Spinal cord (tissue), 9 donors: ENCODE measurements at regions not wholly inside any gene's neighbourhood (a gene's known extent, or its start where the extent isn't known, plus 50 kb on each side); places are given as distances from the start of the nearest gene placed in this dataset.

Experiments used
- DNase-seq, 6 donors: peaks; one replicate each; pipeline versions ENCODE4 v3.0.0 to v3.0.0-alpha.2; 2013 to 2015; ENCODE audit warnings: low spot score in 6 of 6, low read depth in 4 of 6
- H3K27ac ChIP-seq: one replicate; pipeline ENCODE4 v1.5.1; 2013; ENCODE audit warnings: low read depth, low read length, control low read depth
- H3K27me3 ChIP-seq: one replicate; pipeline ENCODE4 v1.6.1; 2013; ENCODE audit warnings: low read length; ENCODE audit not compliant: control insufficient read depth, insufficient read depth
- H3K36me3 ChIP-seq: one replicate; pipeline ENCODE4 v1.6.1; 2013; ENCODE audit warnings: low read length; ENCODE audit not compliant: control insufficient read depth, insufficient read depth
- H3K4me1 ChIP-seq: one replicate; pipeline ENCODE4 v1.6.1; 2013; ENCODE audit warnings: low read length; ENCODE audit not compliant: control insufficient read depth, insufficient read depth
- H3K4me3 ChIP-seq: one replicate; pipeline ENCODE4 v1.5.1; 2013; ENCODE audit warnings: low read depth, low read length, control low read depth
- H3K9me3 ChIP-seq: one replicate; pipeline ENCODE4 v1.6.1; 2013; ENCODE audit warnings: low read length; ENCODE audit not compliant: control insufficient read depth, insufficient read depth
- WGBS: methylation state at CpG from one replicate; pipeline ENCODE4 v1.1.5; 2013; ENCODE audit warnings: missing lambda C conversion rate; ENCODE audit not compliant: insufficient coverage; 5-methylcytosine and 5-hydroxymethylcytosine counted together
- donor health status: healthy.

DNA sequence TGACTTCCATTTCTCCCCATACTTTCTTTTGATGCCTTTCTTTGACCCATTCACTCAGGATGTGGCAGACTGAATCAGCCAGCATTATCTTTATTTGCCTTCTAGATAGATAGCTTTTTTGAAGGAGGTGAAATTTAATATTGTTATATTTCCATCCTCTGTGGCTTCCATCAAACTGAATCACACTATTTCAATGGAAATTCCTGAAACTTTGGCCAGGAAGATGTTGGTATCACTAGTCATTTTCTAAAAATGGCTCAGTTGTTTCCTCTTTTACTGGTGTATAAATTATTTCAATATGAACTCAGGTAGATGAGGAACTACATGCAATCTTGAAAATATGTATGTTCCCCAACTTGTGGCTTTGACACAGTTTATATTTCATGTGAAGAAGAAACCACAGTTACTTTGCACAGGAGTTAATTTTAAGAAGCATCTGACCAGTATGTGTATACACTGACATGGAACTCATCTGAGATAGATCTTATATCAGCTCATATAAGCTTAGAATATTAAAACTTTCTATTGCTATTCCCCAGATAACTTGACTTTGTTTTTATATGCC lies 248.3 kb downstream of the CGGBP1 start:
- no peaks in the 10 kb centered on the region for H3K4me1 ChIP-seq
- no peaks in the 10 kb centered on the region for H3K9me3 ChIP-seq
- no peak for DNase-seq
- H3K27me3 ChIP-seq, result no peaks in the 10 kb centered on the region
- no peak overlapping the region for H3K27ac ChIP-seq
- no peaks in the 10 kb centered on the region for H3K36me3 ChIP-seq
- no peak overlapping the region for H3K4me3 ChIP-seq

DNA sequence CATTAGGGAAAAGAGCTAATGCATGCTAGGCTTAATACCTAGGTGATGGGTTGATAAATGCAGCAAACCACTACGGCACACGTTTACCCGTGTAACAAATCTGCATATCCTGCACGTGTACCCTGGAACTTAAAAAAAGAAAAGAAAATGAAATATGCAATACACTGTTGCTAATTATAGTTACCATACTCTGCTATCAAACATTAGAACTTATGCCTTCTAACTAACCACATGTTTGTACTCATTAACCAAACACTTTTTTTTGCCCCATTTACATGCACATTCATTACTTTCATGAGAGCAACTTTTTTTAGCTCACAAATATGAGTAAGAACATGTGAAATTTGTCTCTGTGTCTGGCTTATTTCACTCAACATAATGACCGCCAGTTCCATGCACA lies 253.1 kb downstream of the CGGBP1 start:
- WGBS, result no CpG with 5 or more reads among the region's 5 CpGs
- Histone ChIP-seq H3K4me3 (no peak overlapping the region), H3K27ac (no peak overlapping the region), H3K9me3 (no peaks in the 10 kb centered on the region), H3K27me3 (no peaks in the 10 kb centered on the region), H3K36me3 (no peaks in the 10 kb centered on the region), H3K4me1 (no peaks in the 10 kb centered on the region)
- DNase-seq, result no peak

DNA sequence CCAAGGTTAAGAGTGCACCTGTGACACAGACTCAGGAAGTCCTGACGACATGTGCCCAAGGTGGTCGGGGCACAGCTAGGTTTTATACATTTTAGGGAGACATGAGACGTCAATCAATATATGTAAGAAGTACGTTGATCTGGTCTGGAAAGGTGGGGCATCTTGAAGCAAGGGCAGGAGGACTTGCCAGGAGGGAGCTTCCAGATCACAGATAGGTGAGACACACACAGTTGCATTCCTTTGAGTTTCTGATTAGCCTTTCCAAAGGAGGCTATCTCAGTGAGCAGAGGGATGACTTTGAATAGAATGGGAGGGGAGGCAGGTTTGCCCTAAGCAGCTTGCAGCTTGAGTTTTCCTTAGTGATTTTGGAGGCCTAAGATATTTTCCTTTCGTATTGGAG lies 257.4 kb downstream of the CGGBP1 start:
- H3K9me3 ChIP-seq, result no peaks in the 10 kb centered on the region
- H3K4me3 ChIP-seq, result no peak overlapping the region
- H3K4me1 ChIP-seq, result no peaks in the 10 kb centered on the region
- DNase-seq, result no peak
- no peak overlapping the region for H3K27ac ChIP-seq
- 72% methylated on average over 4 of the region's 5 CpGs for WGBS
- no peaks in the 10 kb centered on the region for H3K27me3 ChIP-seq
- no peaks in the 10 kb centered on the region for H3K36me3 ChIP-seq

DNA sequence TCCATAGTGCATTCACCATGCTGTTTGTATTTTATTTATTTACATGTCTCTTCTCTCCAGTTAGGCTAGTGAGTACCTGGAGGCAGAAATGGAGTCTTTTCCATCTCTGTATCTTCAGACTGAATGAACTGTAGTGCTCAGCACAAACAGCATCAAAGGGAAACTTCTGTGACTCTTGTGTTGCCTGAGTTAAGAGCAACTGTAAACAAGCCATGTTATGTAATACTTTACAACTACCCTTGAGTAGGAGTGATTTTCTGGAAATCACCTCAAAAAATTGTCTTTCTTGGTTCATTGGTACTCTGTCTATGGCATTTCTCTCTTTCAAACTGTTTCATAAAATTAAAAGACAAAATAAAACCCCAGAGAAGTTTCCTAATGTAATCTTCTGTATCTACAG lies 258.3 kb downstream of the CGGBP1 start:
- DNase-seq, result no peak

DNA sequence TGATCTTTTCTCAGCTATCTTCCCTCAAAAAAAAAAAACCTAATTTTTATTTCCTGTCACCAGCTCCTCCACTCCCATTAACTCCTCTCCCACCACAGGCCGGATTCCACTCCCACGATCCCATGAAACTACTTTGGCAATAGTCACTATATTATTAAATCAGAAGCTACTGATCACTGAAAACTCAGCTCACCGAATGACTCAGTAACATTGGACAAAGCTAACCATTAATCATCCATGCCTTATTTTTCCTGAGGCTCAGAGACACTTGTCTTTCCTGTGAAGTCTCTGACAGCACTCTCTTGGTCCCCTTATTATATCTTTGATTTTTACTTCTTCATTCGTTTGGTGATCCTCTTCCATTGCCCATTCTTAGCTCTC lies 260.2 kb downstream of the CGGBP1 start:
- DNase-seq, result no peak
- H3K4me1 ChIP-seq, result no peaks in the 10 kb centered on the region
- WGBS, result 93% methylated on average over 3 of the region's 4 CpGs
- H3K36me3 ChIP-seq, result no peaks in the 10 kb centered on the region
- H3K4me3 ChIP-seq, result no peak overlapping the region
- H3K27me3 ChIP-seq, result peaks cover 3% of the 10 kb centered on the region
- no peak overlapping the region for H3K27ac ChIP-seq
- H3K9me3 ChIP-seq, result no peaks in the 10 kb centered on the region

More for the DNA sequence above, 258.3 kb downstream of the CGGBP1 start:
- no peaks in the 10 kb centered on the region for H3K4me1 ChIP-seq
- H3K27me3 ChIP-seq, result no peaks in the 10 kb centered on the region
- H3K9me3 ChIP-seq, result no peaks in the 10 kb centered on the region
- H3K36me3 ChIP-seq, result no peaks in the 10 kb centered on the region
- H3K27ac ChIP-seq, result no peak overlapping the region
- no peak overlapping the region for H3K4me3 ChIP-seq

DNA sequence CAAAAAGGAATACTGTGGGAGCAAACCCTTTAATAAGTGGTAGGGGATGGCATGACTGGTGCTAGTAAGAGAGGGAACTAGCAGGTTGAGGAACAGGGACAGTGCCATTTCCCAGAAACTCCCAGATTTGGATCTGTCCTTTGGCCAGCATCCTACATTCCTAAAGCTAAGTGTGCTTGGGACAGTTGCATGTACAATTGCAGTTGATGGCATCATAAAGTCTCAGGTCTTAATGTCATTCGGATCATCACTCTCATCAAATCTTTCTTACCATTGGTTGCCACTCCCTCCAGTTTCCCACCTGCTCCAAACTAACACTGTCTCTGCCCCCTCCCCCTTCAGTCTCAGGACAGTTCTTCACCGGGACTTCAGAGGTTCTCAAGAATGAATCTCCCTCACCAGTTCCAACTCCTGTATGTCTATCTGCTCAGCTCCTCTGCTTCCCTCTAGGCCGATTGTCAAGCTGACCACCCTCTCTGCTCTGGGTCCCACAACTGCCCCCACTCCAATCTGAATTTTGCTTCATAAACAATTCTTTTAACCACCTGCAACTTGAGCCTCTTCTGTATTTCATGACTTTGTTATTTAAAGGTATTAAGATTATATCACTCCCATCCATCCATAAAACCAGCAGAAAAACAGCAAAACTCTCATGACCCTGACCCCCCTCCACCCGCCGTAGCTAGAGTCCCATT lies 260.8 kb downstream of the CGGBP1 start:
- Histone ChIP-seq H3K4me1 (peaks cover 5% of the 10 kb centered on the region), H3K4me3 (no peak overlapping the region), H3K27me3 (peaks cover 8% of the 10 kb centered on the region), H3K36me3 (no peaks in the 10 kb centered on the region), H3K9me3 (no peaks in the 10 kb centered on the region), H3K27ac (no peak overlapping the region)
- 93% methylated on average over 4 of the region's 5 CpGs for WGBS
- DNase-seq, result no peak

DNA sequence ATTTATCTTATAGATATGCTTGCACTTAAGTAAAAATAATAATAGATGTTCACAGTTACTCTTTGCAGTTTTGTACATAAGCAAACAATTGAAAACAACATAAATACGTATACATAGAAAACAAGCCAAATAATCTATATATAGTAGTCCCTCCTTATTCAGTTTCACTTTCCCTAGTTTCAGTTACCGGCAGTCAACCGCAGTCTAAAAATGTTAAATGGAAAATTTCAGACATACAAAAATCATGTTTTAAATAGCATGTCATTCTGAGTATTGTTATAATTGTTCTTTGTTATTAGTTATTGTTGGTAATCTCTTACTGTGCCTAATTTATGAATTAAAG lies 262.0 kb downstream of the CGGBP1 start:
- no peak for DNase-seq
- Histone ChIP-seq H3K36me3 (no peaks in the 10 kb centered on the region), H3K4me1 (peaks cover 9% of the 10 kb centered on the region), H3K27ac (no peak overlapping the region), H3K27me3 (peaks cover 17% of the 10 kb centered on the region), H3K4me3 (no peak overlapping the region), H3K9me3 (no peaks in the 10 kb centered on the region)
- WGBS, result no CpG with 5 or more reads among the region's 3 CpGs

DNA sequence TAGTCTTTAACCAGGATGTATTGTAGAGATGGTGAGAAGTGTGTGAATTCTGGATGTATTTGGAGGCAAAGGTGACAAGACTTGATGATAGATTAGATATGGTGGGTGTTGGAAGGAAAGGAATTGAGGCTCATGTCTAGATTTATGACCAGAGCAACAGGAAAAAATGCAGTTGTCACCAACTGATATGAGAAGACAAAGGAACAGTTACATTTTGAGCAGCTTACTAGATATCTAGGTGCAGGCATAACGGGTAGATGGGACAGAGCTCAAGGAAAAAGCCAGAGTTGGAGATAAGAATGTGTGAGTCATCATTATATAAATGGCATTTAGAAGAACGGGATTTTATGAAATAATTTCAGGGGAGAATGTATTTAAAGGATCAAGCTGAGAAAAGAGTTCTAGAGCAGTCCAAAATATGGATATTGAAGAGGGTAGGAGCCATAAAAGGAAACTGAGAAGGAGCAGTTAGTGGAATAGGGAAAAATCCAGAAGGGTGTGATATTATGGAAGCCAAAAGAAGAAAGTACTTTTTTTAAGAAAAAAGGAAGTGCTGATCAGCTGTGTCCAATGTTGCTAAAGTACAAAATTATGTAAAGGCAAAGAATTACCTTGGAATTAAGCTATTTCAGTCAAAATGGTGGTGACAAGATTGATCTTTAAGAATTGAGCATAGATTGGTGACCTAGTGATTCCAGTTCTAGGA lies 262.5 kb downstream of the CGGBP1 start:
- Histone ChIP-seq H3K27ac (no peak overlapping the region), H3K36me3 (no peaks in the 10 kb centered on the region), H3K27me3 (peaks cover 20% of the 10 kb centered on the region), H3K4me3 (no peak overlapping the region), H3K9me3 (no peaks in the 10 kb centered on the region), H3K4me1 (peaks cover 9% of the 10 kb centered on the region)
- no peak for DNase-seq
- WGBS, result 83% methylated on average over 2 of the region's 2 CpGs

DNA sequence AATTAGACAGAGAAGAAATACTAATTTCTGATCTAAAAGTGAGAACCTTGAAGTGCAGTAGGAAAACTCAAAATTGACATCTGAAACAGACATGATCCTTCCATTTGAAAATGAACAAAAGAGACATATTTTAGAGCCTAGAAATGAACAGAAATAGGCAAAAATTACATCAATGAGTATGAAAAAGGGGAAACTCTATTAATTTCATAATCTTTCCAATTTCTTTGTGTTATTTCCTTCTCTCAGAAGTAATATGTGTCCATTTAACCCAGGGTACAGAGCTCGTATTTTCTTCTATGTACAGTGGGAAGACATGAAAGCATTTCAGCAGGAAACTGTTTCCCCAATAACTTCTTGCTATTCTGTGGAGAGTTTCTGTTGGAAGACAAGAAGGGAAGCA lies 263.1 kb downstream of the CGGBP1 start:
- Histone ChIP-seq H3K4me3 (no peak overlapping the region), H3K27me3 (peaks cover 20% of the 10 kb centered on the region), H3K9me3 (no peaks in the 10 kb centered on the region), H3K27ac (no peak overlapping the region), H3K36me3 (no peaks in the 10 kb centered on the region), H3K4me1 (peaks cover 9% of the 10 kb centered on the region)
- WGBS, result no CpG with 5 or more reads among the region's 1 CpG
- DNase-seq, result no peak

DNA sequence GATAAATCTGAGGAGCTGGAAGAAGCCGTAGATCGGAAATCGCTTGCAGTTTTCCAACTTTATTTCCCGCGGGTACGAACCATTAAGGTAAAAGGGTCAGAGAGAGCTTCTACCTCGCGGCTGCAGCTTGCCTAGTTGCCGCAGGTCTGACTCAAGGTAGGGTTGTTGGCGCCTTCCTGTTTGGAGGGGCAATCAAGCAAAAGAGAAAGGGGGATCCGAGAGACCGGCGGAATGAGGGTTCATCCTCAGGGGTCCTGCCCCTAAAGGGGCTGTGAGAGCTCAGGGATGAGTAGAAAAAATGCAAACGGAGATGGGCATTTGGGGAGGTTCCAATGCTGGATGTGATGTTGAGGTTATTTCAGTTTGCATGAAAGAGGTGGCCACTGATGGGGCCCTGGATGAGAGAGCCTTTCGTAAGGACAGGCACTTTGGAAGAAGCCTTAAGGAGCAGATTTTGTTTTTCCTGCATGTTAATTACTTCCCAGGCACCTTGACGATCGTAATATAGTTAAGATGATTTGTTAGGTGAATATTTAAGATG lies 265.4 kb downstream of the CGGBP1 start:
- 3% methylated on average over 15 of the region's 17 CpGs for WGBS
- Histone ChIP-seq H3K9me3 (no peaks in the 10 kb centered on the region), H3K4me3 (peak overlapping the region; percentile 43), H3K27ac (no peak overlapping the region), H3K36me3 (no peaks in the 10 kb centered on the region), H3K4me1 (peaks cover 9% of the 10 kb centered on the region), H3K27me3 (peaks cover 20% of the 10 kb centered on the region)
- DNase-seq, result peak in 1 of 6 donors; percentile 28
